PC-9 (cell line): ENCODE measurements at regions not wholly inside any gene's neighbourhood (a gene's known extent, or its start where the extent isn't known, plus 50 kb on each side); places are given as distances from the start of the nearest gene placed in this dataset.

Experiments used
- BruUV-seq: library from RNA; stranded (reverse); fragments of 400-500 nt; replicated peaks from 2 replicates; lab custom pipeline; 2021; lab: Mats Ljungman, UMichigan
- CTCF ChIA-PET: fragments of 300-600 bp; sonication (Branson Sonifier 250); formaldehyde crosslinking; loops from one replicate; lab custom pipeline; 2022; ENCODE audit warnings: antibody characterized with exemption; lab: Charles Lee
- POLR2A ChIA-PET: fragments of 300-600 bp; sonication (Branson Sonifier 250); formaldehyde crosslinking; loops from one replicate; lab custom pipeline; 2022; ENCODE audit warnings: antibody characterized with exemption; ENCODE audit not compliant: unreplicated experiment; lab: Charles Lee
- DNase-seq, 2 experiments: peaks; one replicate each; pipeline versions ENCODE4 v3.0.0 to v3.0.0-alpha.2; 2015 to 2022; ENCODE audit warnings: mixed read lengths in 1 of 2
- H2AFZ ChIP-seq: fragments of 200-600 bp; sonication (generic); 2 replicates; pipeline ENCODE4 v1.8.1; 2017; ENCODE audit warnings: antibody characterized with exemption
- H3F3A ChIP-seq: fragments of 200-600 bp; sonication (generic); 2 replicates; pipeline ENCODE4 v1.8.1; 2017; ENCODE audit warnings: antibody characterized with exemption, mild to moderate bottlenecking, low read depth; ENCODE audit not compliant: insufficient read depth
- H3K27ac ChIP-seq: fragments of 200-600 bp; sonication (generic); 2 replicates; pipeline ENCODE4 v1.6.1; 2016; ENCODE audit warnings: mixed run types
- H3K27me3 ChIP-seq: fragments of 200-600 bp; sonication (generic); 2 replicates; pipeline ENCODE4 v1.6.1; 2016; ENCODE audit warnings: low read depth, mixed run types; ENCODE audit not compliant: insufficient read depth
- H3K36me3 ChIP-seq: fragments of 200-600 bp; sonication (generic); 2 replicates; pipeline ENCODE4 v1.6.1; 2016; ENCODE audit warnings: low read depth, mixed run types
- H3K4me1 ChIP-seq: fragments of 200-600 bp; sonication (generic); replicated peaks from 2 replicates; pipeline ENCODE4 v1.6.1; 2016; ENCODE audit warnings: mixed run types; ENCODE audit not compliant: insufficient read depth
- H3K4me2 ChIP-seq: fragments of 200-600 bp; sonication (generic); 2 replicates; pipeline ENCODE4 v1.6.1; 2017; ENCODE audit warnings: mixed run types
- H3K4me3 ChIP-seq: fragments of 200-600 bp; sonication (generic); 2 replicates; pipeline ENCODE4 v1.6.1; 2016; ENCODE audit warnings: mixed run types
- H3K79me2 ChIP-seq: fragments of 200-600 bp; sonication (generic); 2 replicates; pipeline ENCODE4 v1.6.1; 2017; ENCODE audit warnings: low read depth, mixed run types
- H3K9me2 ChIP-seq: fragments of 200-600 bp; sonication (generic); 2 replicates; pipeline ENCODE4 v1.8.1; 2017; ENCODE audit warnings: mild to moderate bottlenecking; ENCODE audit not compliant: insufficient read depth
- H3K9me3 ChIP-seq: fragments of 200-600 bp; sonication (generic); 2 replicates; pipeline ENCODE4 v1.8.1; 2016; ENCODE audit warnings: low read depth; ENCODE audit not compliant: insufficient read depth
- H4K20me1 ChIP-seq: fragments of 200-600 bp; sonication (generic); 2 replicates; pipeline ENCODE4 v1.8.1; 2017; ENCODE audit not compliant: insufficient read depth
- CTCF ChIP-seq: fragments of 200-600 bp; sonication (generic); conservative IDR thresholded peaks from 2 replicates; pipeline ENCODE4 v1.6.1; 2017; ENCODE audit warnings: mixed run types, antibody characterized with exemption, mild to moderate bottlenecking, moderate library complexity
- EZH2 ChIP-seq: fragments of 200-600 bp; sonication (generic); IDR thresholded peaks from 2 replicates; pipeline ENCODE4 v1.8.0; 2017; ENCODE audit warnings: antibody characterized with exemption, low read depth
- intact Hi-C: fragments of 100-400 bp; cut with micrococcal nuclease; formaldehyde crosslinking; loops from one replicate; pipeline ENCODE4 v1.10.0; 2022; ENCODE audit not compliant: unreplicated experiment

GRCh38 chr4:123050018-123050417, 127.6 kb upstream of the NUDT6 start:
- intact Hi-C loops, result no loop called here
- POLR2A ChIA-PET, result no interaction called here
- H3K27me3 ChIP-seq, result no peaks in the 10 kb centered on the region
- H3K4me2 ChIP-seq, result no peak overlapping the region
- BruUV-seq, result no TSS peak
- no peak overlapping the region for H3K4me3 ChIP-seq
- H3F3A ChIP-seq, result no peaks in the 10 kb centered on the region
- H3K79me2 ChIP-seq, result no peaks in the 10 kb centered on the region; the same call in 1 of the 2 replicates
- TF ChIP-seq CTCF, result no peak
- TF ChIP-seq EZH2, result no peak
- no peaks in the 10 kb centered on the region for H4K20me1 ChIP-seq
- H2AFZ ChIP-seq, result no peak overlapping the region
- DNase-seq, result no peak
- no peaks in the 10 kb centered on the region for H3K9me2 ChIP-seq
- CTCF ChIA-PET, result no interaction called here
- H3K4me1 ChIP-seq, result no peaks in the 10 kb centered on the region
- H3K27ac ChIP-seq, result no peak overlapping the region
- H3K36me3 ChIP-seq, result peaks cover 6% of the 10 kb centered on the region; the same call in 1 of the 2 replicates
- peaks cover 23% of the 10 kb centered on the region for H3K9me3 ChIP-seq

GRCh38 chr4:123052007-123052406, 129.6 kb upstream of the NUDT6 start:
- Histone ChIP-seq H4K20me1 (no peaks in the 10 kb centered on the region), H3K9me2 (no peaks in the 10 kb centered on the region), H3K79me2 (no peaks in the 10 kb centered on the region; the same call in 1 of the 2 replicates), H3F3A (no peaks in the 10 kb centered on the region), H3K4me1 (no peaks in the 10 kb centered on the region), H3K4me2 (no peak overlapping the region), H3K27me3 (no peaks in the 10 kb centered on the region), H3K27ac (no peak overlapping the region), H3K4me3 (no peak overlapping the region), H3K9me3 (peaks cover 23% of the 10 kb centered on the region), H3K36me3 (peaks cover 6% of the 10 kb centered on the region; the same call in 1 of the 2 replicates), H2AFZ (no peak overlapping the region)
- DNase-seq, result no peak
- no peak for TF ChIP-seq CTCF
- no peak for TF ChIP-seq EZH2
- no TSS peak for BruUV-seq
- POLR2A ChIA-PET, result no interaction called here
- intact Hi-C loops, result no loop called here
- CTCF ChIA-PET, result no interaction called here

- DNase-seq, result no peak
- H3K4me1 ChIP-seq, result no peaks in the 10 kb centered on the region
- H4K20me1 ChIP-seq, result no peaks in the 10 kb centered on the region
- no peaks in the 10 kb centered on the region; the same call in 1 of the 2 replicates for H3K36me3 ChIP-seq
- no peaks in the 10 kb centered on the region for H3F3A ChIP-seq
- H3K4me3 ChIP-seq, result no peak overlapping the region
- POLR2A ChIA-PET, result no interaction called here
- intact Hi-C loops, result no loop called here
- no peaks in the 10 kb centered on the region for H3K27me3 ChIP-seq
- TF ChIP-seq EZH2 (no peak), CTCF (no peak)
- H3K27ac ChIP-seq, result no peak overlapping the region
- H3K4me2 ChIP-seq, result no peak overlapping the region
- no TSS peak for BruUV-seq
- H3K9me3 ChIP-seq, result peaks cover 10% of the 10 kb centered on the region; the same call in 1 of the 2 replicates
- no peaks in the 10 kb centered on the region; the same call in 1 of the 2 replicates for H3K79me2 ChIP-seq
- no peaks in the 10 kb centered on the region for H3K9me2 ChIP-seq
- no peak overlapping the region for H2AFZ ChIP-seq
- CTCF ChIA-PET, result no interaction called here
Measured at GRCh38 chr4:123055943-123056342, 133.5 kb upstream of the NUDT6 start.
